ENCODE measurements at regions not wholly inside any gene's neighbourhood (a gene's known extent, or its start where the extent isn't known, plus 50 kb on each side); places are given as distances from the start of the nearest gene placed in this dataset.

- no peak for TF ChIP-seq E2F8 (IDR thresholded peaks at IDR 0.05; ENCODE audit: low read depth, partially characterized antibody)
Measured at GRCh38 chr11:44402466-44403075, 92.6 kb upstream of the ALX4 start (continued).

GRCh38 chr11:44403176-44403575, 93.2 kb upstream of the ALX4 start:
- H3K27me3 ChIP-seq (replicated peaks in 1 of 2; ENCODE audit: control insufficient read depth in 2 of 2, insufficient read depth in 2 of 2, low read length in 1 of 2): no peaks in the 10 kb centered on the region; a peak in 1 of 4 replicates
- no peak overlapping the region for H3K9ac ChIP-seq (ENCODE audit: control insufficient read depth, insufficient read depth, low read length)
- CTCF ChIA-PET: interaction anchor here (1.2 kb wide), 1 partner anchor 110 kb away, joined by 3 read pairs; no protein-coding TSS in a partner anchor
- in situ Hi-C loops (cut with MboI): no loop called here
- no peak overlapping the region for H3K4me2 ChIP-seq (ENCODE audit: control insufficient read depth, insufficient read depth)
- DNase-seq (ENCODE audit: low read depth, low spot score) (no peak), ATAC-seq (no peak), FAIRE-seq (no peak)
- RAD21 ChIA-PET (ENCODE audit: unreplicated experiment): no interaction called here
- intact Hi-C loops (cut with micrococcal nuclease; ENCODE audit: unreplicated experiment): no loop called here
- POLR2A ChIA-PET: no interaction called here
- H4K20me1 ChIP-seq (ENCODE audit: control insufficient read depth, insufficient read depth): no peaks in the 10 kb centered on the region
- no peaks in the 10 kb centered on the region for H3K79me2 ChIP-seq (ENCODE audit: control insufficient read depth, insufficient read depth, low read length)
- no peak overlapping the region for H3K4me3 ChIP-seq
- H3K27ac ChIP-seq (ENCODE audit: control insufficient read depth, insufficient read depth): no peak overlapping the region
- BruUV-seq (replicated peaks): no TSS peak
- H3K4me1 ChIP-seq (ENCODE audit: control insufficient read depth, insufficient read depth, low read length): no peaks in the 10 kb centered on the region
- SMC1A ChIA-PET (ENCODE audit: uncharacterized antibody, unreplicated experiment): no interaction called here
- no peaks in the 10 kb centered on the region for H3K9me3 ChIP-seq (replicated peaks; ENCODE audit: control insufficient read depth, insufficient read depth, low read length)
- H2AFZ ChIP-seq (ENCODE audit: control insufficient read depth, low read depth, low read length): no peak overlapping the region
- 18% methylated on average over 4 of the region's 4 CpGs for WGBS (ENCODE audit: insufficient coverage, insufficient replicate concordance, low lambda C conversion rate, missing lambda C conversion rate)
- H3K36me3 ChIP-seq (ENCODE audit: control insufficient read depth in 2 of 2, insufficient read depth in 2 of 2, low read length in 1 of 2): no peaks in the 10 kb centered on the region
- TF ChIP-seq PAX8 (IDR thresholded peaks at IDR 0.05) (no peak), NR2C2 (IDR thresholded peaks at IDR 0.05; ENCODE audit: borderline replicate concordance, control insufficient read depth, insufficient read length, low read depth) (no peak), FOXK2 (IDR thresholded peaks at IDR 0.05) (no peak), ATF2 (IDR thresholded peaks at IDR 0.05; ENCODE audit: low read length) (no peak), ZNF384 (IDR thresholded peaks at IDR 0.05; ENCODE audit: borderline replicate concordance, low read depth, low read length) (no peak), TCF12 (IDR thresholded peaks at IDR 0.05; ENCODE audit: low read depth, low read length) (no peak), FOXM1 (IDR thresholded peaks at IDR 0.05; ENCODE audit: low read depth, low read length) (no peak), CREM (IDR thresholded peaks at IDR 0.05; ENCODE audit: low read depth) (no peak), NRF1 (conservative IDR thresholded peaks at IDR 0.05; ENCODE audit: low read depth, low read length) (no peak), SPI1 (IDR thresholded peaks at IDR 0.05; ENCODE audit: borderline replicate concordance, insufficient read depth, low read depth, low read length) (no peak), ETV6 (conservative IDR thresholded peaks at IDR 0.05 in 1 of 2, IDR thresholded peaks at IDR 0.05 in 1 of 2; ENCODE audit: borderline replicate concordance in 1 of 2, low read depth in 1 of 2) (no peak), WRNIP1 (IDR thresholded peaks at IDR 0.05; ENCODE audit: borderline replicate concordance, low read depth, low read length) (no peak), EZH2 (IDR thresholded peaks at IDR 0.05; ENCODE audit: borderline replicate concordance, control insufficient read depth, low read depth, low read length) (no peak), PBX3 (IDR thresholded peaks at IDR 0.05; ENCODE audit: insufficient replicate concordance, low read depth, low read length) (no peak), IKZF1 (conservative IDR thresholded peaks at IDR 0.05) (no peak)

Data from GM12878 (cell line).